Glutamatergic neuron (in vitro differentiated cells): ENCODE measurements at regions not wholly inside any gene's neighbourhood (a gene's known extent, or its start where the extent isn't known, plus 50 kb on each side); places are given as distances from the start of the nearest gene placed in this dataset.

ENCODE experiments used
- DNase-seq: peaks from one replicate; pipeline ENCODE4 v3.0.0; 2022
- H3K27ac Mint-ChIP-seq: one replicate; pipeline ENCODE4 v1.8.0; 2020; ENCODE audit warnings: mild to moderate bottlenecking, mixed read lengths, inconsistent platforms; ENCODE audit not compliant: unreplicated experiment
- H3K27me3 Mint-ChIP-seq: one replicate; pipeline ENCODE4 v1.8.0; 2020; ENCODE audit warnings: mild to moderate bottlenecking, moderate library complexity, mixed read lengths, inconsistent platforms; ENCODE audit not compliant: unreplicated experiment
- H3K36me3 Mint-ChIP-seq: one replicate; pipeline ENCODE4 v1.8.0; 2020; ENCODE audit warnings: mild to moderate bottlenecking, mixed read lengths, inconsistent platforms; ENCODE audit not compliant: unreplicated experiment
- H3K4me1 Mint-ChIP-seq: one replicate; pipeline ENCODE4 v1.8.0; 2020; ENCODE audit warnings: mild to moderate bottlenecking, low read depth, mixed read lengths, inconsistent platforms; ENCODE audit not compliant: unreplicated experiment
- H3K4me3 Mint-ChIP-seq: one replicate; pipeline ENCODE4 v1.8.0; 2020; ENCODE audit warnings: mild to moderate bottlenecking, mixed read lengths, inconsistent platforms; ENCODE audit not compliant: unreplicated experiment
- H3K9me3 Mint-ChIP-seq: one replicate; pipeline ENCODE4 v1.8.0; 2020; ENCODE audit warnings: mild to moderate bottlenecking, moderate library complexity, mixed read lengths, inconsistent platforms; ENCODE audit not compliant: unreplicated experiment
- TF ChIP-seq, protein P1 (sequence below): fragments of 200-600 bp; sonication (generic); IDR thresholded peaks from one replicate; pipeline ENCODE4 v1.5.0; 2021; ENCODE audit not compliant: partially characterized antibody, unreplicated experiment

DNA sequence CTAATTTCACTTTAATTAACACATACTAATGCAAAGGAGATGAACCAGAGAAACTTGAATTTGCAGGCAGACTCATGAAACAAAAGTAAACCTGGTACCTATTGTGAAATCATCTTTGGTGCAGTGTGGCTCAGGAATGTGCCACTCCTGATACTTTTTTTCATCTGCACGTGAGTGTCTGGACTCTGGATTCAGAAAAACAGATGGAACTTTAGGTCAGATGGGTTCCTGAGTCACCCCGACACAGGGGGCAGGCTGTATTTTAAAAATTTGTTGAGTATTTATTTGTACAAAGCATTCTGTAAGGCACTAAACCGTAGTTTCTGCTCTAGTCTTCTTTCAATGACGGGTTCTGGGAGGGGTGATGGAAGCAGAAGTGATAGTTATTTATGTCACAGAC is 52.2 kb upstream of the TUT7 start:
- TF ChIP-seq, protein P1, sequence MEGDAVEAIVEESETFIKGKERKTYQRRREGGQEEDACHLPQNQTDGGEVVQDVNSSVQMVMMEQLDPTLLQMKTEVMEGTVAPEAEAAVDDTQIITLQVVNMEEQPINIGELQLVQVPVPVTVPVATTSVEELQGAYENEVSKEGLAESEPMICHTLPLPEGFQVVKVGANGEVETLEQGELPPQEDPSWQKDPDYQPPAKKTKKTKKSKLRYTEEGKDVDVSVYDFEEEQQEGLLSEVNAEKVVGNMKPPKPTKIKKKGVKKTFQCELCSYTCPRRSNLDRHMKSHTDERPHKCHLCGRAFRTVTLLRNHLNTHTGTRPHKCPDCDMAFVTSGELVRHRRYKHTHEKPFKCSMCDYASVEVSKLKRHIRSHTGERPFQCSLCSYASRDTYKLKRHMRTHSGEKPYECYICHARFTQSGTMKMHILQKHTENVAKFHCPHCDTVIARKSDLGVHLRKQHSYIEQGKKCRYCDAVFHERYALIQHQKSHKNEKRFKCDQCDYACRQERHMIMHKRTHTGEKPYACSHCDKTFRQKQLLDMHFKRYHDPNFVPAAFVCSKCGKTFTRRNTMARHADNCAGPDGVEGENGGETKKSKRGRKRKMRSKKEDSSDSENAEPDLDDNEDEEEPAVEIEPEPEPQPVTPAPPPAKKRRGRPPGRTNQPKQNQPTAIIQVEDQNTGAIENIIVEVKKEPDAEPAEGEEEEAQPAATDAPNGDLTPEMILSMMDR, result no peak
- no peak for DNase-seq
- no peaks in the 10 kb centered on the region for H3K36me3 Mint-ChIP-seq
- peaks cover 2% of the 10 kb centered on the region for H3K27me3 Mint-ChIP-seq
- H3K4me1 Mint-ChIP-seq, result peaks cover 10% of the 10 kb centered on the region
- no peaks in the 10 kb centered on the region for H3K9me3 Mint-ChIP-seq
- H3K4me3 Mint-ChIP-seq, result no peak overlapping the region
- H3K27ac Mint-ChIP-seq, result no peak overlapping the region

DNA sequence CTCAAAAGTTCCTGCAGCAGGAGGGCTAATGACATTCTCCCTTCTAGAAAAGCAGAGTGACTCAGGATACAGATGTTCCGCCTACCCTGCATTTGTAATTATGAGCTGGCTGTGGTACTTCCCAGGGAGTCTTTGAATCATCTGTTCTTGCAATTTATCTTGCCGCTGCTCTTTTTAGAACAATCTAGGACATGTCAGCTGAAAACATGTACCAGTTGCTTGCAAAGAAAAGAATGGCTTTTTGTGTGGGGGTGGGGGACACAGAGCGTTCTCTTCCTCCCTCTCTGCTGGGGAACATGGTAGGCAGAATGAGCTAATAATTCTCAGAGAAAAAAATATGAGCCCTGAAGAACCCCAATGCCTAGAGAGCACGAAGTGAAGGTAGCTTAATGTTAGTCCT is 51.7 kb upstream of the TUT7 start:
- Mint-ChIP-seq H3K27ac (no peak overlapping the region), H3K36me3 (no peaks in the 10 kb centered on the region), H3K9me3 (no peaks in the 10 kb centered on the region), H3K4me3 (no peak overlapping the region), H3K4me1 (peaks cover 10% of the 10 kb centered on the region), H3K27me3 (peaks cover 2% of the 10 kb centered on the region)
- TF ChIP-seq, protein P1, result no peak
- no peak for DNase-seq

DNA sequence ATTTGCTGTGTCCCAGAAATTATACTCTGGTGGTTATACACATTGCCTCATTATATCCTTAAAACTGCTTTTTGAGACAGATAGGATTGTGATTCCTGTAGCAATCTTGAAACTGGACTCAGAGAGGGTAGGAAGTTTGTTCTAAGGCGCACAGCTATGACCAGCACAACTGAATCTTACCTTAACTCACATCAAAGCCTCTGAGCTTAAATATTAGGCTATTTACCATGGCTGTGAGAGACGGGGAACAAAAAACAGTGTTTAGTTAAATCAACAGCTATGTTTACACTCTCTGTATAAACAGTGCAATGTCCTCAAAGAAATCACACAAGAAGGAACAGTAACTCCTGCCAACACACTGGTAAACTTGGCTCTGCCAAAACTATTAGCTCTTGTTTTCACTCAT is 50.9 kb upstream of the TUT7 start:
- TF ChIP-seq, protein P1, result no peak
- Mint-ChIP-seq H3K27me3 (peaks cover 2% of the 10 kb centered on the region), H3K27ac (no peak overlapping the region), H3K4me1 (peaks cover 6% of the 10 kb centered on the region), H3K4me3 (no peak overlapping the region), H3K36me3 (no peaks in the 10 kb centered on the region), H3K9me3 (no peaks in the 10 kb centered on the region)
- DNase-seq, result no peak
